ENCODE measurements at regions not wholly inside any gene's neighbourhood (a gene's known extent, or its start where the extent isn't known, plus 50 kb on each side); places are given as distances from the start of the nearest gene placed in this dataset.

- H3K9me3 Mint-ChIP-seq (ENCODE audit: low read depth) = peaks cover 3% of the 10 kb centered on the region
- H3K27ac Mint-ChIP-seq (ENCODE audit: unreplicated experiment) = peak overlapping the region; percentile 14
- no peak overlapping the region for H3K4me3 Mint-ChIP-seq (ENCODE audit: unreplicated experiment)
- peaks cover 53% of the 10 kb centered on the region for H3K4me1 Mint-ChIP-seq (ENCODE audit: low read depth)
- H3K36me3 Mint-ChIP-seq (ENCODE audit: low read depth) = no peaks in the 10 kb centered on the region
- TF ChIP-seq, protein P1, sequence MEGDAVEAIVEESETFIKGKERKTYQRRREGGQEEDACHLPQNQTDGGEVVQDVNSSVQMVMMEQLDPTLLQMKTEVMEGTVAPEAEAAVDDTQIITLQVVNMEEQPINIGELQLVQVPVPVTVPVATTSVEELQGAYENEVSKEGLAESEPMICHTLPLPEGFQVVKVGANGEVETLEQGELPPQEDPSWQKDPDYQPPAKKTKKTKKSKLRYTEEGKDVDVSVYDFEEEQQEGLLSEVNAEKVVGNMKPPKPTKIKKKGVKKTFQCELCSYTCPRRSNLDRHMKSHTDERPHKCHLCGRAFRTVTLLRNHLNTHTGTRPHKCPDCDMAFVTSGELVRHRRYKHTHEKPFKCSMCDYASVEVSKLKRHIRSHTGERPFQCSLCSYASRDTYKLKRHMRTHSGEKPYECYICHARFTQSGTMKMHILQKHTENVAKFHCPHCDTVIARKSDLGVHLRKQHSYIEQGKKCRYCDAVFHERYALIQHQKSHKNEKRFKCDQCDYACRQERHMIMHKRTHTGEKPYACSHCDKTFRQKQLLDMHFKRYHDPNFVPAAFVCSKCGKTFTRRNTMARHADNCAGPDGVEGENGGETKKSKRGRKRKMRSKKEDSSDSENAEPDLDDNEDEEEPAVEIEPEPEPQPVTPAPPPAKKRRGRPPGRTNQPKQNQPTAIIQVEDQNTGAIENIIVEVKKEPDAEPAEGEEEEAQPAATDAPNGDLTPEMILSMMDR (IDR thresholded peaks at IDR 0.05) = no peak
- no peaks in the 10 kb centered on the region for H3K27me3 Mint-ChIP-seq (ENCODE audit: low read depth)
- no peak for DNase-seq (ENCODE audit: low spot score)
Measured at GRCh38 chr10:4354382-4354812, 471.6 kb upstream of the AKR1E2 start.

DNA sequence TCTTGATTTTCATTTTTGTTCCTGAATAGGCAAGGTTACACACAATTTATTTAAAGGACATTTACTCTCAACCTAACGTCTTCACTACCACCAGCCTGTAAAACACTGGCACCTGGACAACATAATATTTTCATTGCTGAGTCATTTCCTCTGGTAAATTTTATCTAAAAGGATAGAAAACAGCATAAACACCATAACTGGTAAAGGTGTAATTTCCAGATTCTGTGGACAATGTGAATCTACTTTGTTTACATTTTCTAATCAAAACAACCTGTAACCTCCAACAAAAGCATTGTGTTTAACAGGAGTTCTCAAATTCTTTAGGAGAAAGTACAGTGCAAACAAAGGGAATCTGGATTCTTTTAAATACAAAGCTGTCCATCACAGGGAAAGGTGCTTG, 472.0 kb upstream of the AKR1E2 start:
- Mint-ChIP-seq H3K4me1 (ENCODE audit: low read depth) (peaks cover 50% of the 10 kb centered on the region), H3K4me3 (ENCODE audit: unreplicated experiment) (no peak overlapping the region), H3K9me3 (ENCODE audit: low read depth) (peaks cover 3% of the 10 kb centered on the region), H3K27me3 (ENCODE audit: low read depth) (no peaks in the 10 kb centered on the region), H3K27ac (ENCODE audit: unreplicated experiment) (peak overlapping the region; percentile 72), H3K36me3 (ENCODE audit: low read depth) (no peaks in the 10 kb centered on the region)
- TF ChIP-seq, protein P1 (IDR thresholded peaks at IDR 0.05) = no peak
- no peak for DNase-seq (ENCODE audit: low spot score)

DNA sequence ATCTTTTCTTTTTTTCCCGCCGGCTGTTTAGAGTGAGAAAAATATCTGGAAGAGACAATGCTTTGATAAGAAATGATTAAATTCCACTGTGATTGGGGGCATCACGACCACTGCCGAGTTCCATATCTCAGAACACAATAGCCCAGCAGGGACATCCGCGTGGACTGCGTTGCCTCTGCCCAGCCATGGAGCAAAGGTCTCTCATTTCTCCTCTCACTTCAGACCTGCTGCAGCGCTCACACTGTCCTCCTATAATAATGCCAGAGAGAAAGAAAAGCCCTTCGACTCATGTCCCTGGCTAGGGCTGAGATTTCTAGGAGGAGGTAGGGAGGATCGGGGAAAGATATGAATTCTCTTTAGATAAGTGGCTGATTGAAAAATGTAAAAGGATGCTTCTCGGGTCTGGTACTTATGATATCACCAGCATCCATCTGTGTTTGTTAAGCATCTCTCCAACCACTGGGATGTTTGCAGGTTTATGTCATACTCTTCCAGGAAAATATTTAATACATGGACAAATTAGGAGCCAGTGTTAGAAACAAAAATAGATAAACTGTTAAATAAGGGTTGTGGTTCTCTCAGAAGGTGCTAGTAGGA, 472.9 kb upstream of the AKR1E2 start:
- Mint-ChIP-seq H3K27ac (ENCODE audit: unreplicated experiment) (peak overlapping the region; percentile 72), H3K4me1 (ENCODE audit: low read depth) (peaks cover 44% of the 10 kb centered on the region)

DNA sequence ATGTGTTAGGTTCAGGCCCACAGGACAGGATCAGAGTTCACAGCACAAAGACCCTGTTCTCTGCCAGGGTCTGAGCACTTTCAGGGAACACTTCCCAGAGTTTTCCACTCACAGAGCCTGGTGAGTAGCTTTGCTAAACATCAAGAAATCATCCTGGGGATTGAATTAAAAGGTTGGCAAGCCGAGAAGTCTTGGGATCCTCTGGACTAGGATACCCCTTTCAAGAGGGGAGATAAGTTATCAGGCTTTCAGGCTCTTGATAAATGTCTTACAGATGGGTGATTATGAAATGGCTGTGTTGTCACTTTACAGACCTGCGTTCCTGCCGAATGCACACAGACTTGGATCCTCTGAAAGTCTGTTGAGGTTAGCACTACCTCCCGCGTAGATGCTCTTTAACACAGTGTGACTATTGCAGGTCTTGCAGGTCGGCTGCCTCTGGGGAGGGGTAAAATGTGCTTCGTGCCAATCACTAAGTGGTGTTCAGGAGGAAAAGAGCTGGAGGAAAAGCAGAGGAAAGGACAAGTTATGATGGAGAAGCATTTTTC, 473.5 kb upstream of the AKR1E2 start:
- Mint-ChIP-seq H3K4me3 (ENCODE audit: unreplicated experiment) (no peak overlapping the region), H3K27me3 (ENCODE audit: low read depth) (no peaks in the 10 kb centered on the region), H3K36me3 (ENCODE audit: low read depth) (no peaks in the 10 kb centered on the region), H3K4me1 (ENCODE audit: low read depth) (peaks cover 38% of the 10 kb centered on the region), H3K9me3 (ENCODE audit: low read depth) (peaks cover 3% of the 10 kb centered on the region), H3K27ac (ENCODE audit: unreplicated experiment) (peak overlapping the region; percentile 72)
- no peak for DNase-seq (ENCODE audit: low spot score)
- TF ChIP-seq, protein P1 (IDR thresholded peaks at IDR 0.05) = no peak

More for the DNA sequence above, 472.9 kb upstream of the AKR1E2 start:
- TF ChIP-seq, protein P1 (IDR thresholded peaks at IDR 0.05) = no peak
- no peak for DNase-seq (ENCODE audit: low spot score)
- peaks cover 3% of the 10 kb centered on the region for H3K9me3 Mint-ChIP-seq (ENCODE audit: low read depth)
- H3K27me3 Mint-ChIP-seq (ENCODE audit: low read depth) = no peaks in the 10 kb centered on the region
- no peaks in the 10 kb centered on the region for H3K36me3 Mint-ChIP-seq (ENCODE audit: low read depth)
- H3K4me3 Mint-ChIP-seq (ENCODE audit: unreplicated experiment) = no peak overlapping the region

DNA sequence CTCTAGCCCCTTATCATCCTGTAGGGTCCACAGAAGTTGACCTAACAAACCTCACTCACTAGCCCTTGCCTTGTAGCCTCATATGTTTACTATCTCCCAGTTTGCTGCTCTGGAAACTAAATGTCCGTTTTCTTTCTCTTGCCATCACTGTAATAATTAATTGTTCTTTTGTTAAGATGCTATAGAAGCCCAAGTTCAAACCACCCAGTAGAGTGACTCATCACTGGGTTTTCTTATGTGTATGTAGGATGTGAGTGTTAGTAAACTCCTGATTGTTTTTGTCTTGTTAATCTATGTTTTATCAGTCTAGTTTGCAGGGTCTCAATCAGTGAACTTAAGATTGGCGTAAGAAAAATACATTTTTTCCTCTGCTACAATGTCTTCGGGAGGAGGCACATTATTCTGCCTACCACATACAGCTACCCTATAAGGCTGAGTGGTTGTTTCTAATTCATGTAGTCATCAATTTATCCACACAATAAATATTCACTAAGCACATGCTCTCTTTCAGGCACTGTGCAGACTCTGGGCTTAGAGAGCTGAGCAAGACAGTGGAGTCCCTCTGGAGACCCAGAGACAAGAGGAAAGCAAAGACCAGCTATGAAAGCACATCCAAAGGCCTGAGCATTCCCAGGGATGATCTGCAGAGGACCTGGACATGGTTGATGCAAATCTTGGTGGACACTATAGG, 474.1 kb upstream of the AKR1E2 start:
- no peak for DNase-seq (ENCODE audit: low spot score)
- H3K4me1 Mint-ChIP-seq (ENCODE audit: low read depth) = peaks cover 36% of the 10 kb centered on the region
- H3K9me3 Mint-ChIP-seq (ENCODE audit: low read depth) = peaks cover 3% of the 10 kb centered on the region
- H3K27ac Mint-ChIP-seq (ENCODE audit: unreplicated experiment) = no peak overlapping the region
- H3K4me3 Mint-ChIP-seq (ENCODE audit: unreplicated experiment) = no peak overlapping the region
- no peaks in the 10 kb centered on the region for H3K27me3 Mint-ChIP-seq (ENCODE audit: low read depth)
- TF ChIP-seq, protein P1 (IDR thresholded peaks at IDR 0.05) = no peak
- H3K36me3 Mint-ChIP-seq (ENCODE audit: low read depth) = no peaks in the 10 kb centered on the region

Measured in chondrocyte (in vitro differentiated cells).